ENCODE measurements at regions not wholly inside any gene's neighbourhood (a gene's known extent, or its start where the extent isn't known, plus 50 kb on each side); places are given as distances from the start of the nearest gene placed in this dataset.
"Not testable (repeated sequence)": the region's sequence is repeated elsewhere in the genome, so short reads cannot be mapped to it uniquely, and the experiment has no call there.

DNA sequence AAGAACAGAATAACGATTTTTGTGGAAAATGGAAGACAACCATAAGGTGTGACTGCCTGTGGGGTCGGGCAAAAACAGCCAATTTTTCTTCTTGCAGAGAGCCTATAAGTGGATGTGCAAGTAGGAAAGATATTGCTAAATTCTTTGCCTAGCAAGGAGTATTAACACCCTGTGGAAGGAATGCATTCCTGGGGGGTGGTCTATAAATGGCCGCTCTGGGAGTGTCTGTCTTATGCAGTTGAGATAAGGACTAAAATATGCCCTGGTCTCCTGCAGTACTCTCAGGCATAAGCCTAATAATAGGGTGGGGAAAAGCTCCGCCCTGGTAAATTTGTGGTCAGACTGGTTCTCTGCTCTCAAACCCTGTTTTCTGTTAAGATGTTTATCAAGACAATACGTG lies 770.6 kb upstream of the LRRN3 start:
- not testable (repeated sequence) for TF ChIP-seq SMC3 (IDR thresholded peaks at IDR 0.05; ENCODE audit: low read depth, low read length); POLR2A (IDR thresholded peaks at IDR 0.05; ENCODE audit: low read depth, low read length); RCOR1 (IDR thresholded peaks at IDR 0.05; ENCODE audit: insufficient replicate concordance, low read length); BHLHE40 (IDR thresholded peaks at IDR 0.05; ENCODE audit: low read depth, low read length); FOS (IDR thresholded peaks at IDR 0.05; ENCODE audit: low read depth, low read length); MXI1 (IDR thresholded peaks at IDR 0.05; ENCODE audit: borderline replicate concordance, low read depth, low read length); MAFK (IDR thresholded peaks at IDR 0.05; ENCODE audit: low read depth, low read length); RFX5 (IDR thresholded peaks at IDR 0.05; ENCODE audit: low read depth, low read length); CHD1 (IDR thresholded peaks at IDR 0.05; ENCODE audit: low read depth, low read length)
- TF ChIP-seq, protein P1, sequence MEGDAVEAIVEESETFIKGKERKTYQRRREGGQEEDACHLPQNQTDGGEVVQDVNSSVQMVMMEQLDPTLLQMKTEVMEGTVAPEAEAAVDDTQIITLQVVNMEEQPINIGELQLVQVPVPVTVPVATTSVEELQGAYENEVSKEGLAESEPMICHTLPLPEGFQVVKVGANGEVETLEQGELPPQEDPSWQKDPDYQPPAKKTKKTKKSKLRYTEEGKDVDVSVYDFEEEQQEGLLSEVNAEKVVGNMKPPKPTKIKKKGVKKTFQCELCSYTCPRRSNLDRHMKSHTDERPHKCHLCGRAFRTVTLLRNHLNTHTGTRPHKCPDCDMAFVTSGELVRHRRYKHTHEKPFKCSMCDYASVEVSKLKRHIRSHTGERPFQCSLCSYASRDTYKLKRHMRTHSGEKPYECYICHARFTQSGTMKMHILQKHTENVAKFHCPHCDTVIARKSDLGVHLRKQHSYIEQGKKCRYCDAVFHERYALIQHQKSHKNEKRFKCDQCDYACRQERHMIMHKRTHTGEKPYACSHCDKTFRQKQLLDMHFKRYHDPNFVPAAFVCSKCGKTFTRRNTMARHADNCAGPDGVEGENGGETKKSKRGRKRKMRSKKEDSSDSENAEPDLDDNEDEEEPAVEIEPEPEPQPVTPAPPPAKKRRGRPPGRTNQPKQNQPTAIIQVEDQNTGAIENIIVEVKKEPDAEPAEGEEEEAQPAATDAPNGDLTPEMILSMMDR (conservative IDR thresholded peaks at IDR 0.05; ENCODE audit: low read depth, low read length), result not testable (repeated sequence)
- TF ChIP-seq, protein P2, sequence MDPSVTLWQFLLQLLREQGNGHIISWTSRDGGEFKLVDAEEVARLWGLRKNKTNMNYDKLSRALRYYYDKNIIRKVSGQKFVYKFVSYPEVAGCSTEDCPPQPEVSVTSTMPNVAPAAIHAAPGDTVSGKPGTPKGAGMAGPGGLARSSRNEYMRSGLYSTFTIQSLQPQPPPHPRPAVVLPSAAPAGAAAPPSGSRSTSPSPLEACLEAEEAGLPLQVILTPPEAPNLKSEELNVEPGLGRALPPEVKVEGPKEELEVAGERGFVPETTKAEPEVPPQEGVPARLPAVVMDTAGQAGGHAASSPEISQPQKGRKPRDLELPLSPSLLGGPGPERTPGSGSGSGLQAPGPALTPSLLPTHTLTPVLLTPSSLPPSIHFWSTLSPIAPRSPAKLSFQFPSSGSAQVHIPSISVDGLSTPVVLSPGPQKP (IDR thresholded peaks at IDR 0.05; ENCODE audit: borderline replicate concordance, low read depth, low read length), result not testable (repeated sequence)
